OCI-LY7 (cell line): ENCODE measurements at regions not wholly inside any gene's neighbourhood (a gene's known extent, or its start where the extent isn't known, plus 50 kb on each side); places are given as distances from the start of the nearest gene placed in this dataset.

ENCODE experiments used
- BruUV-seq: library from RNA; stranded (reverse); fragments of 400-500 nt; replicated peaks from 2 replicates; lab custom pipeline; 2021; lab: Mats Ljungman, UMichigan
- CTCF ChIA-PET: fragments of 300-600 bp; sonication (Branson Sonifier 250); formaldehyde crosslinking; loops from one replicate; lab custom pipeline; 2022; ENCODE audit warnings: antibody characterized with exemption; ENCODE audit not compliant: unreplicated experiment; lab: Charles Lee
- POLR2A ChIA-PET: fragments of 300-600 bp; sonication (Branson Sonifier 250); formaldehyde crosslinking; loops from one replicate; lab custom pipeline; 2022; ENCODE audit warnings: antibody characterized with exemption; lab: Charles Lee
- DNase-seq: peaks from one replicate; pipeline ENCODE4 v3.0.0-alpha.2; 2015; ENCODE audit warnings: low spot score
- H2AFZ ChIP-seq: fragments of 200-600 bp; sonication (generic), shearing (Covaris generic); 2 replicates; pipeline ENCODE4 v1.6.1; 2014; ENCODE audit warnings: mild to moderate bottlenecking, antibody characterized with exemption, low read length, moderate library complexity
- H3K27ac ChIP-seq: fragments of 200-600 bp; sonication (generic); 2 replicates; pipeline ENCODE4 v1.5.1; 2014; ENCODE audit warnings: mixed run types, low read depth, mild to moderate bottlenecking, moderate library complexity, low read length, inconsistent platforms; ENCODE audit not compliant: poor library complexity, severe bottlenecking
- H3K36me3 ChIP-seq: fragments of 200-600 bp; sonication (generic); 2 replicates; pipeline ENCODE4 v1.6.1; 2014; ENCODE audit warnings: mild to moderate bottlenecking, antibody characterized with exemption, low read length, moderate library complexity, mixed read lengths; ENCODE audit not compliant: insufficient read depth
- H3K4me1 ChIP-seq: fragments of 200-600 bp; sonication (generic); 2 replicates; pipeline ENCODE4 v1.5.1; 2014; ENCODE audit warnings: mild to moderate bottlenecking, low read length; ENCODE audit not compliant: insufficient read depth, poor library complexity, severe bottlenecking
- H3K4me2 ChIP-seq: fragments of 200-600 bp; sonication (generic); 2 replicates; pipeline ENCODE4 v1.6.1; 2014; ENCODE audit warnings: mild to moderate bottlenecking, low read length
- H3K4me3 ChIP-seq: fragments of 200-600 bp; sonication (generic); 2 replicates; pipeline ENCODE4 v1.5.1; 2014; ENCODE audit warnings: mild to moderate bottlenecking, low read depth, low read length; ENCODE audit not compliant: poor library complexity, severe bottlenecking
- H3K79me2 ChIP-seq: fragments of 200-600 bp; sonication (generic); 2 replicates; pipeline ENCODE4 v1.6.1; 2016; ENCODE audit warnings: low read depth, mild to moderate bottlenecking, low read length, moderate library complexity, mixed read lengths; ENCODE audit not compliant: insufficient read depth
- H3K9me2 ChIP-seq: fragments of 200-600 bp; sonication (generic); 2 replicates; pipeline ENCODE4 v1.6.1; 2016; ENCODE audit warnings: mild to moderate bottlenecking, low read length, mixed read lengths; ENCODE audit not compliant: insufficient read depth
- H3K9me3 ChIP-seq: fragments of 200-600 bp; sonication (generic); 2 replicates; pipeline ENCODE4 v1.6.1; 2014; ENCODE audit warnings: mild to moderate bottlenecking, mixed run types, low read length, mixed read lengths
- H4K20me1 ChIP-seq: fragments of 200-600 bp; sonication (generic); 2 replicates; pipeline ENCODE4 v1.6.1; 2014; ENCODE audit warnings: mild to moderate bottlenecking, antibody characterized with exemption, low read length, moderate library complexity, mixed read lengths; ENCODE audit not compliant: insufficient read depth
- EZH2phosphoT487 ChIP-seq: fragments of 200-600 bp; sonication (generic); IDR thresholded peaks from 2 replicates; pipeline ENCODE4 v1.6.1; 2018; ENCODE audit warnings: low read depth, borderline replicate concordance, mild to moderate bottlenecking, mixed run types, antibody characterized with exemption, low read length, moderate library complexity, mixed read lengths
- intact Hi-C: fragments of 100-400 bp; cut with micrococcal nuclease; formaldehyde crosslinking; loops from one replicate; pipeline ENCODE4 v1.10.0; 2022; ENCODE audit not compliant: unreplicated experiment
- TF ChIP-seq, protein P1 (sequence below): fragments of 200-600 bp; sonication (generic); conservative IDR thresholded peaks from 2 replicates; pipeline ENCODE4 v1.5.1; 2014; ENCODE audit warnings: mild to moderate bottlenecking, antibody characterized with exemption, low read length, moderate library complexity, mixed read lengths

DNA sequence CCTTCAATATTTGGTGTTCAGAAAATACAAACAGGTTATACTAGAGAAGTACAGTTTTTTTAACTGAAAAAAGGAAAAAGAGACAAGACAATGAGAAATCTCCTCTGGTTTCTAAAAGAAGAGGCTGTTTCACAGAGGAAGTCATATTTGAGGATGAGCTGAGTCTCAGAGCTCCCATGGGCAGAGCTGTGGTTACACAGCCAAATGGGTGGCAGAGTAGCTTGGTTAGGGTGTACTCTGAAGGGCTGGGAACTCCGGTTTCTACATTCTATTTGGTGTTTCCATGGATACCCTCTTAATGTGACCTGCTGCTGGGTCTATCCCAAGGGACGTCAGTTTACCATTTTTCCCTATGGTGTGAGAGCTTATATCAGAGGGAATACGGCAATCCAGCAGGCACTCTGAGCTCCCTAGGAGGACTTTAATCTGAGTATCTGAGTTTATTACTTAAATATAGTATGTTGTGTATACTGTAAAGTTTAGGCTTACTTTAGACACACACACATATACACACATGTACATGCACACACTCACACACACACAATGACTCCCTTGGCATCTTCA, 74.2 kb downstream of the CYRIA start:
- ChIA-PET POLR2A (interaction anchor here (0.6 to 1.3 kb wide), 2 partner anchors 12 to 13 kb away, joined by 3 to 4 read pairs; no protein-coding TSS in a partner anchor), CTCF (no interaction called here)

DNA sequence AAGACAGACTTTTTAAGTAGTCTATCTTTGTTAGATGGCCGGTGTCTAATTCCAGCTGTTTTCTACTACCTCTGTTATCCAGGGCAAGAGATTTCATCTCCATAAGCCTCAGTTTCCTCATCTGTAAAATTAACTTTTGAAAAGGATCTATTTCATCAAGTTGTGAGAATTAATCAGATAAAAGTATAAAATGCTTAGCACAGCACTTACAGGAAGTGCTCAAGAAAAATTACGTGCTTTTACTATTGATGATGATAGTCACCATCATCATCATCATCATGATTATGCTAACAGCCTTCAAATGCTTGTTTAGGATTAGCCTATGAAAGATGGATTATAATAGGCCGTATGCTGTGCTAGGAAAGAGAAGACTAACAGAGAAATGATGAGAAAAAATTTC, 76.2 kb downstream of the CYRIA start:
- Histone ChIP-seq H3K9me2 (no peaks in the 10 kb centered on the region), H3K4me1 (no peaks in the 10 kb centered on the region), H3K9me3 (no peaks in the 10 kb centered on the region), H3K27ac (no peak overlapping the region), H3K4me3 (no peak overlapping the region), H3K79me2 (no peaks in the 10 kb centered on the region), H2AFZ (no peak overlapping the region), H4K20me1 (no peaks in the 10 kb centered on the region), H3K36me3 (0 out of 2 replicates have a peak, but pooled peaks cover 4% of the 10 kb centered on the region), H3K4me2 (no peak overlapping the region)
- intact Hi-C loops: no loop called here
- POLR2A ChIA-PET: no interaction called here
- CTCF ChIA-PET: no interaction called here
- DNase-seq: no peak
- TF ChIP-seq, protein P1, sequence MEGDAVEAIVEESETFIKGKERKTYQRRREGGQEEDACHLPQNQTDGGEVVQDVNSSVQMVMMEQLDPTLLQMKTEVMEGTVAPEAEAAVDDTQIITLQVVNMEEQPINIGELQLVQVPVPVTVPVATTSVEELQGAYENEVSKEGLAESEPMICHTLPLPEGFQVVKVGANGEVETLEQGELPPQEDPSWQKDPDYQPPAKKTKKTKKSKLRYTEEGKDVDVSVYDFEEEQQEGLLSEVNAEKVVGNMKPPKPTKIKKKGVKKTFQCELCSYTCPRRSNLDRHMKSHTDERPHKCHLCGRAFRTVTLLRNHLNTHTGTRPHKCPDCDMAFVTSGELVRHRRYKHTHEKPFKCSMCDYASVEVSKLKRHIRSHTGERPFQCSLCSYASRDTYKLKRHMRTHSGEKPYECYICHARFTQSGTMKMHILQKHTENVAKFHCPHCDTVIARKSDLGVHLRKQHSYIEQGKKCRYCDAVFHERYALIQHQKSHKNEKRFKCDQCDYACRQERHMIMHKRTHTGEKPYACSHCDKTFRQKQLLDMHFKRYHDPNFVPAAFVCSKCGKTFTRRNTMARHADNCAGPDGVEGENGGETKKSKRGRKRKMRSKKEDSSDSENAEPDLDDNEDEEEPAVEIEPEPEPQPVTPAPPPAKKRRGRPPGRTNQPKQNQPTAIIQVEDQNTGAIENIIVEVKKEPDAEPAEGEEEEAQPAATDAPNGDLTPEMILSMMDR: no peak
- TF ChIP-seq EZH2phosphoT487: no peak
- no TSS peak for BruUV-seq

More for the DNA sequence above, 74.2 kb downstream of the CYRIA start:
- no peak overlapping the region for H2AFZ ChIP-seq
- TF ChIP-seq, protein P1: no peak
- no peak for TF ChIP-seq EZH2phosphoT487
- no peaks in the 10 kb centered on the region for H3K79me2 ChIP-seq
- no peaks in the 10 kb centered on the region for H3K4me1 ChIP-seq
- intact Hi-C loops: no loop called here
- H3K4me3 ChIP-seq: no peak overlapping the region
- H3K9me2 ChIP-seq: no peaks in the 10 kb centered on the region
- no peak for DNase-seq
- no TSS peak for BruUV-seq
- H4K20me1 ChIP-seq: no peaks in the 10 kb centered on the region
- H3K9me3 ChIP-seq: no peaks in the 10 kb centered on the region
- no peak overlapping the region for H3K4me2 ChIP-seq
- 0 out of 2 replicates have a peak, but pooled peaks cover 4% of the 10 kb centered on the region for H3K36me3 ChIP-seq
- H3K27ac ChIP-seq: no peak overlapping the region

DNA sequence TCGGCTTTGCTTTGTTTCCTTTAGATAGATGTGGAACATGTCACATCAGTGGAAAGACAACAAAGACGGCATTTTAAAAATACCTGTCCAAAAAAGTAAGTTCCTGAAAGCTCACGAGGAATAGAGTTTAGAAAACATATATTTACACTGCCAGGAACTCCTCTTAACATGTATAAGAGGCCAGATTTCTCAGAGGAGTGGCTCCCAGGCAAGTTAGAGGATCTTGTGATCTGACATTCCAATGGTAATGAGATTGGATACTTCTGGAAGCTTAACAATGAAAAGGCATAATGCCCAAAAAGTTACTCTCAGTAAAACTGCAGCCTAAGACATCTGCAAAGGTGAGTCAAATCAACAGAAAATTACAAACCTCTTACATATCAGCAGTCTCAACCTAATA, 77.1 kb downstream of the CYRIA start:
- POLR2A ChIA-PET: interaction anchor here (0.7 kb wide), 1 partner anchor 409 kb away, joined by 3 read pairs; no protein-coding TSS in a partner anchor
- Histone ChIP-seq H3K36me3 (0 out of 2 replicates have a peak, but pooled peaks cover 4% of the 10 kb centered on the region), H4K20me1 (no peaks in the 10 kb centered on the region), H3K9me2 (no peaks in the 10 kb centered on the region), H3K4me3 (no peak overlapping the region), H3K4me2 (no peak overlapping the region), H3K4me1 (no peaks in the 10 kb centered on the region), H3K79me2 (no peaks in the 10 kb centered on the region), H2AFZ (no peak overlapping the region), H3K27ac (no peak overlapping the region), H3K9me3 (no peaks in the 10 kb centered on the region)
- TF ChIP-seq EZH2phosphoT487: no peak
- TF ChIP-seq, protein P1: no peak
- intact Hi-C loops: no loop called here
- no TSS peak for BruUV-seq
- CTCF ChIA-PET: no interaction called here
- DNase-seq: no peak
